OCI-LY7 (cell line): ENCODE measurements at regions not wholly inside any gene's neighbourhood (a gene's known extent, or its start where the extent isn't known, plus 50 kb on each side); places are given as distances from the start of the nearest gene placed in this dataset.
"Not testable (repeated sequence)": the region's sequence is repeated elsewhere in the genome, so short reads cannot be mapped to it uniquely, and the experiment has no call there.

Experiments
- BruUV-seq: library from RNA; stranded (reverse); fragments of 400-500 nt; replicated peaks from 2 replicates; lab custom pipeline; 2021; lab: Mats Ljungman, UMichigan
- CTCF ChIA-PET: fragments of 300-600 bp; sonication (Branson Sonifier 250); formaldehyde crosslinking; loops from one replicate; lab custom pipeline; 2022; ENCODE audit warnings: antibody characterized with exemption; ENCODE audit not compliant: unreplicated experiment; lab: Charles Lee
- POLR2A ChIA-PET: fragments of 300-600 bp; sonication (Branson Sonifier 250); formaldehyde crosslinking; loops from one replicate; lab custom pipeline; 2022; ENCODE audit warnings: antibody characterized with exemption; lab: Charles Lee
- DNase-seq: peaks from one replicate; pipeline ENCODE4 v3.0.0-alpha.2; 2015; ENCODE audit warnings: low spot score
- H2AFZ ChIP-seq: fragments of 200-600 bp; sonication (generic), shearing (Covaris generic); 2 replicates; pipeline ENCODE4 v1.6.1; 2014; ENCODE audit warnings: mild to moderate bottlenecking, antibody characterized with exemption, low read length, moderate library complexity
- H3K27ac ChIP-seq: fragments of 200-600 bp; sonication (generic); 2 replicates; pipeline ENCODE4 v1.5.1; 2014; ENCODE audit warnings: mixed run types, low read depth, mild to moderate bottlenecking, moderate library complexity, low read length, inconsistent platforms; ENCODE audit not compliant: poor library complexity, severe bottlenecking
- H3K36me3 ChIP-seq: fragments of 200-600 bp; sonication (generic); 2 replicates; pipeline ENCODE4 v1.6.1; 2014; ENCODE audit warnings: mild to moderate bottlenecking, antibody characterized with exemption, low read length, moderate library complexity, mixed read lengths; ENCODE audit not compliant: insufficient read depth
- H3K4me1 ChIP-seq: fragments of 200-600 bp; sonication (generic); 2 replicates; pipeline ENCODE4 v1.5.1; 2014; ENCODE audit warnings: mild to moderate bottlenecking, low read length; ENCODE audit not compliant: insufficient read depth, poor library complexity, severe bottlenecking
- H3K4me2 ChIP-seq: fragments of 200-600 bp; sonication (generic); 2 replicates; pipeline ENCODE4 v1.6.1; 2014; ENCODE audit warnings: mild to moderate bottlenecking, low read length
- H3K4me3 ChIP-seq: fragments of 200-600 bp; sonication (generic); 2 replicates; pipeline ENCODE4 v1.5.1; 2014; ENCODE audit warnings: mild to moderate bottlenecking, low read depth, low read length; ENCODE audit not compliant: poor library complexity, severe bottlenecking
- H3K79me2 ChIP-seq: fragments of 200-600 bp; sonication (generic); 2 replicates; pipeline ENCODE4 v1.6.1; 2016; ENCODE audit warnings: low read depth, mild to moderate bottlenecking, low read length, moderate library complexity, mixed read lengths; ENCODE audit not compliant: insufficient read depth
- H3K9me2 ChIP-seq: fragments of 200-600 bp; sonication (generic); 2 replicates; pipeline ENCODE4 v1.6.1; 2016; ENCODE audit warnings: mild to moderate bottlenecking, low read length, mixed read lengths; ENCODE audit not compliant: insufficient read depth
- H3K9me3 ChIP-seq: fragments of 200-600 bp; sonication (generic); 2 replicates; pipeline ENCODE4 v1.6.1; 2014; ENCODE audit warnings: mild to moderate bottlenecking, mixed run types, low read length, mixed read lengths
- H4K20me1 ChIP-seq: fragments of 200-600 bp; sonication (generic); 2 replicates; pipeline ENCODE4 v1.6.1; 2014; ENCODE audit warnings: mild to moderate bottlenecking, antibody characterized with exemption, low read length, moderate library complexity, mixed read lengths; ENCODE audit not compliant: insufficient read depth
- CTCF ChIP-seq: fragments of 200-600 bp; sonication (generic); conservative IDR thresholded peaks from 2 replicates; pipeline ENCODE4 v1.5.1; 2014; ENCODE audit warnings: mild to moderate bottlenecking, antibody characterized with exemption, low read length, moderate library complexity, mixed read lengths
- EZH2phosphoT487 ChIP-seq: fragments of 200-600 bp; sonication (generic); IDR thresholded peaks from 2 replicates; pipeline ENCODE4 v1.6.1; 2018; ENCODE audit warnings: low read depth, borderline replicate concordance, mild to moderate bottlenecking, mixed run types, antibody characterized with exemption, low read length, moderate library complexity, mixed read lengths
- intact Hi-C: fragments of 100-400 bp; cut with micrococcal nuclease; formaldehyde crosslinking; loops from one replicate; pipeline ENCODE4 v1.10.0; 2022; ENCODE audit not compliant: unreplicated experiment

DNA sequence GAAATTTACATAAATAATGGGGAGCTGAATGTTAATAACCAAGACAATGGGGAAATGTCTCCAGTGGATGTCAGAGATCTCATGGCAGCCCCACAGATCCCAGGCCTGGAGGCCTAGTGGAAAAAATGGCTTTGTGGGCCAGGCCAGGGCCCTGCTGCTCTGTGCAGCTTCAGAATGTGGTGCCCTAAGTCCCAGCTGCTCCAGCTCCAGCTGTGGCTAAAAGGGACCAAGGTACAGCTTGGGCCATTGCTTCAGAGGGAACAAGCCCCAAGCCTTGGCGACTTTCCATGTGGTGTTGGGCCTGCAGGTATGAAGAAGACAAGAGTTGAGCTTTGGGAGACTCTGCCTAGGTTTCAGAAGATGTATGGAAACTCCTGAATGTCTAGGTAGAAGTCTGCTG, 658.2 kb downstream of the NUP35 start:
- intact Hi-C loops, result no loop called here
- no peak for TF ChIP-seq CTCF
- TF ChIP-seq EZH2phosphoT487, result no peak
- no peak overlapping the region for H2AFZ ChIP-seq
- no peak overlapping the region for H3K4me3 ChIP-seq
- DNase-seq, result no peak
- CTCF ChIA-PET, result no interaction called here
- H3K9me3 ChIP-seq, result no peaks in the 10 kb centered on the region
- H3K27ac ChIP-seq, result no peak overlapping the region
- H3K79me2 ChIP-seq, result no peaks in the 10 kb centered on the region
- no peak overlapping the region for H3K4me2 ChIP-seq
- no TSS peak for BruUV-seq
- no peaks in the 10 kb centered on the region for H4K20me1 ChIP-seq
- H3K4me1 ChIP-seq, result no peaks in the 10 kb centered on the region
- H3K36me3 ChIP-seq, result no peaks in the 10 kb centered on the region
- POLR2A ChIA-PET, result no interaction called here
- no peaks in the 10 kb centered on the region for H3K9me2 ChIP-seq

DNA sequence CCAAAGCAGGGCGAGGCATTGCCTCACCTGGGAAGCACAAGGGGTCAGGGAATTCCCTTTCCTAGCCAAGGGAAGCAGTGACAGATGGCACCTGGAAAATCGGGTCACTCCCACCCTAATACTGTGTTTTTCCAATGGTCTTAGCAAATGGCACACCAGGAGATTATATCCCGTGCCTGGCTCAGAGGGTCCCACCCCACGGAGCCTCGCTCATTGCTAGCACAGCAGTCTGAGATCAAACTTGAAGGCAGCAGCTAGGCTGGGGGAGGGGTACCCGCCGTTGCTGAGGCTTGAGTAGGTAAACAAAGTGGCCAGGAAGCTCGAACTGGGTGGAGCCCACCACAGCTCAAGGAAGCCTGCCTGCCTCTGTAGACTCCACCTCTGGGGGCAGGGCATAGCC, 664.6 kb downstream of the NUP35 start:
- H3K4me2 ChIP-seq, H3K9me3 ChIP-seq, H3K9me2 ChIP-seq, CTCF ChIA-PET, H4K20me1 ChIP-seq, intact Hi-C loops, POLR2A ChIA-PET, H3K4me3 ChIP-seq, DNase-seq, H3K79me2 ChIP-seq, H3K36me3 ChIP-seq, BruUV-seq, H3K27ac ChIP-seq, H3K4me1 ChIP-seq, H2AFZ ChIP-seq: not testable (repeated sequence)

DNA sequence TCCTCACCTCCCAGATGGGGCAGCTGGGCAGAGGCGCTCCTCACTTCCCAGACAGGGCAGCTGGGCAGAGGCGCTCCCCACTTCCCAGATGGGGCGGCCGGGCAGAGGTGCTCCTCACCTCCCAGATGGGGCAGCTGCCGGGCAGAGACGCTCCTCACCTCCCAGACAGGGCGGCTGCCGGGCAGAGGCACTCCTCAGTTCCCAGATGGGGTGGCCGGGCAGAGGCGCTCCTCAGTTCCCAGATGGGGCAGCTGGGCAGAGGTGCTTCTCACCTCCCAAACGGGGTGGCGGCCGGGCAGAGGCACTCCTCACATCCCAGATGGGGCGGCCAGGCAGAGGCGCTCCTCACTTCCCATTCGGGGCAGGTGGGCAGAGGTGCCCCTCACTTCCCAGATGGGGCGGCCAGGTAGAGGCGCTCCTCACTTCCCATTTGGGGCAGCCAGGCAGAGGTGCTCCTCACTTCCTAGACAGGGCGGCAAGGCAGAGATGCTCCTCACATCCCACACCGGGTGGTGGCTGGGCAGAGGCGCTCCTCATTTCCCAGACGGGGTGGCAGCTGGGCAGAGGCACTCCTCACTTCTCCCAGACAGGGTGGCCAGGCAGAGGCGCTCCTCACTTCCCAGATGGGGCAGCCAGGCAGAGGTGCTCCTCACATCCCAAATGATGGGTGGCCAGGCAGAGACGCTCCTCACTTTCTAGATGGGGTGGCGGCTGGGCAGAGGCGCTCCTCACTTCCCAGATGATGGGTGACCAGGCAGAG, 668.1 kb downstream of the NUP35 start:
- DNase-seq, H3K79me2 ChIP-seq, H3K4me3 ChIP-seq, H2AFZ ChIP-seq, BruUV-seq, H3K9me3 ChIP-seq, H4K20me1 ChIP-seq, H3K4me1 ChIP-seq, H3K4me2 ChIP-seq, intact Hi-C loops, POLR2A ChIA-PET, CTCF ChIA-PET, H3K9me2 ChIP-seq, H3K27ac ChIP-seq, H3K36me3 ChIP-seq: not testable (repeated sequence)
